Testis (tissue), 2 donors: ENCODE measurements at regions not wholly inside any gene's neighbourhood (a gene's known extent, or its start where the extent isn't known, plus 50 kb on each side); places are given as distances from the start of the nearest gene placed in this dataset.

Experiments
- DNase-seq: peaks from one replicate; pipeline ENCODE4 v3.0.0-alpha.2; 2019
- H3K27ac ChIP-seq, 2 donors: fragments of 200-600 bp; sonication (generic); one replicate each; pipeline ENCODE4 v1.5.1; 2019
- H3K27me3 ChIP-seq: fragments of 200-600 bp; sonication (generic); one replicate; pipeline ENCODE4 v1.5.1; 2019
- H3K36me3 ChIP-seq: fragments of 200-600 bp; sonication (generic); one replicate; pipeline ENCODE4 v1.5.1; 2017; ENCODE audit warnings: low read depth; ENCODE audit errors: missing control alignments
- H3K4me1 ChIP-seq: fragments of 200-600 bp; sonication (generic); one replicate; pipeline ENCODE4 v1.5.1; 2019
- H3K4me3 ChIP-seq, 2 donors: fragments of 200-600 bp; sonication (generic); one replicate each; pipeline ENCODE4 v1.5.1; 2017 to 2019
- H3K9me3 ChIP-seq: fragments of 200-600 bp; sonication (generic); one replicate; pipeline ENCODE4 v1.5.1; 2017
- POLR2A ChIP-seq: fragments of 450-650 bp; IDR thresholded peaks from one replicate; pipeline ENCODE4 v1.6.1; 2017; ENCODE audit warnings: antibody characterized with exemption, mild to moderate bottlenecking, moderate library complexity
- WGBS, 2 donors: methylation state at CpG; one replicate each; pipeline ENCODE4 v1.1.5; 2018; 5-methylcytosine and 5-hydroxymethylcytosine counted together
- intact Hi-C: fragments of 100-400 bp; cut with DNase I; formaldehyde crosslinking; loops from one replicate; pipeline ENCODE4 v1.15.1; 2023; ENCODE audit warnings: low total_unique reads
- TF ChIP-seq, protein P1 (sequence below), 3 experiments: fragments of 450-650 bp in 2 of 3; fragments of 200-600 bp in 1 of 3; sonication (generic) in 1 of 3; IDR thresholded peaks; one replicate each; pipeline ENCODE4 v1.5.1; 2016 to 2019; ENCODE audit warnings: antibody characterized with exemption in 3 of 3, mild to moderate bottlenecking in 2 of 3, moderate library complexity in 1 of 3

- DNase-seq = no peak
- H3K27ac ChIP-seq = no peak overlapping the region
- TF ChIP-seq, protein P1, sequence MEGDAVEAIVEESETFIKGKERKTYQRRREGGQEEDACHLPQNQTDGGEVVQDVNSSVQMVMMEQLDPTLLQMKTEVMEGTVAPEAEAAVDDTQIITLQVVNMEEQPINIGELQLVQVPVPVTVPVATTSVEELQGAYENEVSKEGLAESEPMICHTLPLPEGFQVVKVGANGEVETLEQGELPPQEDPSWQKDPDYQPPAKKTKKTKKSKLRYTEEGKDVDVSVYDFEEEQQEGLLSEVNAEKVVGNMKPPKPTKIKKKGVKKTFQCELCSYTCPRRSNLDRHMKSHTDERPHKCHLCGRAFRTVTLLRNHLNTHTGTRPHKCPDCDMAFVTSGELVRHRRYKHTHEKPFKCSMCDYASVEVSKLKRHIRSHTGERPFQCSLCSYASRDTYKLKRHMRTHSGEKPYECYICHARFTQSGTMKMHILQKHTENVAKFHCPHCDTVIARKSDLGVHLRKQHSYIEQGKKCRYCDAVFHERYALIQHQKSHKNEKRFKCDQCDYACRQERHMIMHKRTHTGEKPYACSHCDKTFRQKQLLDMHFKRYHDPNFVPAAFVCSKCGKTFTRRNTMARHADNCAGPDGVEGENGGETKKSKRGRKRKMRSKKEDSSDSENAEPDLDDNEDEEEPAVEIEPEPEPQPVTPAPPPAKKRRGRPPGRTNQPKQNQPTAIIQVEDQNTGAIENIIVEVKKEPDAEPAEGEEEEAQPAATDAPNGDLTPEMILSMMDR (IDR thresholded peaks at IDR 0.05) = no peak
- TF ChIP-seq POLR2A = no peak
- no peak overlapping the region for H3K4me3 ChIP-seq
- no peaks in the 10 kb centered on the region for H3K9me3 ChIP-seq
- no peaks in the 10 kb centered on the region for H3K27me3 ChIP-seq
- H3K4me1 ChIP-seq = no peaks in the 10 kb centered on the region
- intact Hi-C loops = no loop called here
- WGBS, 2 donors = 80 to 89% methylated on average over 1 of the region's 1 CpG
- H3K36me3 ChIP-seq = no peaks in the 10 kb centered on the region
Measured at GRCh38 chr6:9168669-9169068, 733.3 kb upstream of the SLC35B3 start.

- H3K36me3 ChIP-seq = no peaks in the 10 kb centered on the region
- no peak overlapping the region for H3K4me3 ChIP-seq
- DNase-seq = no peak
- TF ChIP-seq, protein P1 (IDR thresholded peaks at IDR 0.05) = no peak
- TF ChIP-seq POLR2A = no peak
- no peaks in the 10 kb centered on the region for H3K9me3 ChIP-seq
- no peaks in the 10 kb centered on the region for H3K27me3 ChIP-seq
- no peaks in the 10 kb centered on the region for H3K4me1 ChIP-seq
- intact Hi-C loops = no loop called here
- H3K27ac ChIP-seq = no peak overlapping the region
Measured at GRCh38 chr6:9161731-9162130, 726.4 kb upstream of the SLC35B3 start.

DNA sequence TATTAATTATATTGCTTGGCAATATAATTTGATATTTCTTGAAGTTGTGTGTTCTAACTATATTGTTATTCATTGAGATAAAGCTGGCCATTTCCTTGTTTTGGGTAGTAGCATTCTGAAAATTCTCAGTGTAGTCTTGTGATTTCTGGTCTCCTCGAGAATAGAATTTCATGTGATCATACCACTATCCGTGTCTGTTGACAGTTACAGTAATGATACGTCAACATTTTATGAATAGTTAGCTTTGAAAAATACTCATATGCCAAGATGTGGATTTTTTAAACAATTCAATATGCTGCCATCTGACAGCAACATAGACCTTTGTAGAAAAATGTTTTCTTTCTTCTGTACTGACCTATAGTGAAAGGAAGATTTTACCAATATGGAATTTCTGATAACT lies 723.7 kb upstream of the SLC35B3 start:
- Histone ChIP-seq H3K36me3 (no peaks in the 10 kb centered on the region), H3K27ac (no peak overlapping the region), H3K9me3 (no peaks in the 10 kb centered on the region), H3K4me1 (no peaks in the 10 kb centered on the region), H3K4me3 (no peak overlapping the region), H3K27me3 (no peaks in the 10 kb centered on the region)
- TF ChIP-seq, protein P1 (IDR thresholded peaks at IDR 0.05) = no peak
- no peak for TF ChIP-seq POLR2A
- intact Hi-C loops = no loop called here
- no peak for DNase-seq
- WGBS, 2 donors = 91% methylated on average over 3 of the region's 3 CpGs

GRCh38 chr6:9155836-9156235 lies 720.5 kb upstream of the SLC35B3 start:
- peak; percentile 18 for DNase-seq
- no peaks in the 10 kb centered on the region for H3K36me3 ChIP-seq
- no peaks in the 10 kb centered on the region for H3K27me3 ChIP-seq
- H3K4me1 ChIP-seq = no peaks in the 10 kb centered on the region
- WGBS, 2 donors = 57 to 59% methylated on average over 3 of the region's 3 CpGs
- no peak overlapping the region for H3K27ac ChIP-seq
- intact Hi-C loops = no loop called here
- TF ChIP-seq POLR2A = no peak
- TF ChIP-seq, protein P1 (IDR thresholded peaks at IDR 0.05) = no peak
- H3K9me3 ChIP-seq = no peaks in the 10 kb centered on the region
- H3K4me3 ChIP-seq = no peak overlapping the region

GRCh38 chr6:9143140-9143539 lies 707.8 kb upstream of the SLC35B3 start:
- TF ChIP-seq POLR2A = no peak
- TF ChIP-seq, protein P1 (IDR thresholded peaks at IDR 0.05) = no peak
- intact Hi-C loops = no loop called here
- Histone ChIP-seq H3K9me3 (no peaks in the 10 kb centered on the region), H3K4me1 (no peaks in the 10 kb centered on the region), H3K27me3 (no peaks in the 10 kb centered on the region), H3K27ac (no peak overlapping the region), H3K4me3 (no peak overlapping the region), H3K36me3 (no peaks in the 10 kb centered on the region)
- DNase-seq = no peak
- 91 to 94% methylated on average over 4 of the region's 4 CpGs for whole genome bisulfite sequencing, 2 donors
